GM20000 (cell line): ENCODE measurements at regions not wholly inside any gene's neighbourhood (a gene's known extent, or its start where the extent isn't known, plus 50 kb on each side); places are given as distances from the start of the nearest gene placed in this dataset.

Experiments
- DNase-seq: peaks from one replicate; pipeline ENCODE4 v3.0.0; 2012; ENCODE audit warnings: low spot score
- CTCF ChIP-seq: IDR thresholded peaks from 2 replicates; pipeline ENCODE4 v1.5.1; 2012; ENCODE audit warnings: mild to moderate bottlenecking, control low read depth; ENCODE audit errors: extremely low read depth, missing control alignments

- no peak for DNase-seq
- TF ChIP-seq CTCF: no peak
These were observed 1082.1 kb downstream of the AACS start for GRCh38 chr12:126147321-126147720.

GRCh38 chr12:126156806-126157574 is 1091.8 kb downstream of the AACS start:
- DNase-seq: no peak
- no peak for TF ChIP-seq CTCF

GRCh38 chr12:126157575-126157966 is 1092.3 kb downstream of the AACS start:
- no peak for DNase-seq
- no peak for TF ChIP-seq CTCF

GRCh38 chr12:126159139-126159538 is 1093.9 kb downstream of the AACS start:
- no peak for DNase-seq
- TF ChIP-seq CTCF: no peak

- DNase-seq: no peak
- no peak for TF ChIP-seq CTCF
These were observed 1095.7 kb downstream of the AACS start for GRCh38 chr12:126160912-126161311.

- TF ChIP-seq CTCF: no peak
- no peak for DNase-seq
These were observed 1098.7 kb downstream of the AACS start for GRCh38 chr12:126163984-126164383.

GRCh38 chr12:126171937-126172559 is 1106.8 kb downstream of the AACS start:
- no peak for TF ChIP-seq CTCF
- DNase-seq: no peak
